Pancreas (tissue), 10 donors: ENCODE measurements at regions not wholly inside any gene's neighbourhood (a gene's known extent, or its start where the extent isn't known, plus 50 kb on each side); places are given as distances from the start of the nearest gene placed in this dataset.

Experiments used
- ATAC-seq, 4 donors: fragments of 200-7000 bp; cut with Tn5 transposase; one replicate each; pipeline versions ENCODE4 v1.8.0 to v1.9.1; 2020; ENCODE audit warnings: mild to moderate bottlenecking in 4 of 4, moderate library complexity in 4 of 4
- DNase-seq, 6 donors: peaks; one replicate each; pipeline ENCODE4 v3.0.0-alpha.2; 2020
- FAIRE-seq: peaks from 2 replicates; lab custom pipeline; 2012; peaks lifted over from hg19 to GRCh38; lab: Jason Lieb, UNC
- H3K27ac ChIP-seq, 4 donors: fragments of 200-600 bp; sonication (generic); 1 replicate in 3 of 4; 2 replicates in 1 of 4; pipeline versions ENCODE4 v1.5.0 to v1.8.0; 2020
- H3K27me3 ChIP-seq, 4 donors: fragments of 200-600 bp; one replicate each; pipeline ENCODE4 v1.8.0; 2021
- H3K36me3 ChIP-seq, 3 donors: fragments of 200-600 bp; sonication (generic) in 1 of 3; one replicate each; pipeline versions ENCODE4 v1.5.0 to v1.8.0; 2020 to 2021
- H3K4me1 ChIP-seq, 3 donors: fragments of 200-600 bp; one replicate each; pipeline ENCODE4 v1.8.0; 2021
- H3K4me3 ChIP-seq, 4 donors: fragments of 200-600 bp; sonication (generic) in 2 of 4; one replicate each; pipeline versions ENCODE4 v1.5.0 to v1.8.0; 2020 to 2021
- H3K9me3 ChIP-seq, 4 donors: fragments of 200-600 bp; one replicate each; pipeline ENCODE4 v1.8.0; 2021
- WGBS, 2 donors: extraction: QIAGEN DNeasy Blood & Tissue Kit; methylation state at CpG; one replicate each; pipeline ENCODE4 v1.1.7; 2013; 5-methylcytosine and 5-hydroxymethylcytosine counted together
- intact Hi-C, 3 donors: fragments of 100-400 bp; cut with DNase I; formaldehyde crosslinking; loops; one replicate each; pipeline versions ENCODE4 v1.11.1 to v1.14.2; 2022
- TF ChIP-seq, protein P1 (sequence below), 4 donors: fragments of 200-600 bp; sonication (generic) in 3 of 4; IDR thresholded peaks; one replicate each; pipeline versions ENCODE4 v1.5.0 to v1.8.0; 2021; ENCODE audit warnings: antibody characterized with exemption in 4 of 4
- donor health status: healthy with polysubstance abuse.
- donor health status: DM: no; HTN: no; CAD: no; lungs with moderate emphysema.
- donor health status: DM: no; HTN: no; CAD: no.
- donor health status: control.
- donor health status: control.
- donor health status: Bipolar disorder and iron deficiency.
- donor health status: DM: yes; HTN: yes; CAD: no.
- donor health status: DM: no; HTN: no; CAD: no.
- donor health status: DM: no; HTN: no; CAD: no.
- donor health status: DM: yes; HTN: yes; CAD: no.

DNA sequence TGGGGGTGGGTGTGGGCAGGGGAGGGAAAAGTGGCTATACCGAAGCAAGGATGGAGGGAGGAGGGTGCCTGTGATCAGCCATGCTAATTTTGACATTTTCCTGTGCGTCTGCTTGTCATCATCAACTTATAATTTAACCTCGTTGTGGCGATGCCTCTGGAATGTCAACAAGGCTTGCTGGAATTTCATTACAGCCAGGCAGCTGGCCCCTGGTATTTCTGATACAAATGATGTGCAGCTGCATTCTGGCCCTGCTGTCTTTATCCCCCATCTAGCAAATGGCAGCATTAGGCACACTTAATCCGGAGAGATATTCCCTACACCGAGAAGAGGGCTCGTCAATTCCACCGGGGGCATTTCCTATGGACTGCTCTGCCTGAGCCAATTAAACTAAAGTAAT lies 278.3 kb upstream of the CCL2 start:
- TF ChIP-seq, protein P1, sequence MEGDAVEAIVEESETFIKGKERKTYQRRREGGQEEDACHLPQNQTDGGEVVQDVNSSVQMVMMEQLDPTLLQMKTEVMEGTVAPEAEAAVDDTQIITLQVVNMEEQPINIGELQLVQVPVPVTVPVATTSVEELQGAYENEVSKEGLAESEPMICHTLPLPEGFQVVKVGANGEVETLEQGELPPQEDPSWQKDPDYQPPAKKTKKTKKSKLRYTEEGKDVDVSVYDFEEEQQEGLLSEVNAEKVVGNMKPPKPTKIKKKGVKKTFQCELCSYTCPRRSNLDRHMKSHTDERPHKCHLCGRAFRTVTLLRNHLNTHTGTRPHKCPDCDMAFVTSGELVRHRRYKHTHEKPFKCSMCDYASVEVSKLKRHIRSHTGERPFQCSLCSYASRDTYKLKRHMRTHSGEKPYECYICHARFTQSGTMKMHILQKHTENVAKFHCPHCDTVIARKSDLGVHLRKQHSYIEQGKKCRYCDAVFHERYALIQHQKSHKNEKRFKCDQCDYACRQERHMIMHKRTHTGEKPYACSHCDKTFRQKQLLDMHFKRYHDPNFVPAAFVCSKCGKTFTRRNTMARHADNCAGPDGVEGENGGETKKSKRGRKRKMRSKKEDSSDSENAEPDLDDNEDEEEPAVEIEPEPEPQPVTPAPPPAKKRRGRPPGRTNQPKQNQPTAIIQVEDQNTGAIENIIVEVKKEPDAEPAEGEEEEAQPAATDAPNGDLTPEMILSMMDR (IDR thresholded peaks at IDR 0.05): no peak
- no peak for DNase-seq
- Histone ChIP-seq H3K4me3 (no peak overlapping the region), H3K27me3 (no peaks in the 10 kb centered on the region), H3K9me3 (no peaks in the 10 kb centered on the region), H3K36me3 (no peaks in the 10 kb centered on the region), H3K4me1 (no peaks in the 10 kb centered on the region), H3K27ac (no peak overlapping the region)
- intact Hi-C loops: no loop called here
- ATAC-seq: no peak
- FAIRE-seq: no peak
- 38 to 46% methylated on average over 8 of the region's 8 CpGs for WGBS, 2 donors

DNA sequence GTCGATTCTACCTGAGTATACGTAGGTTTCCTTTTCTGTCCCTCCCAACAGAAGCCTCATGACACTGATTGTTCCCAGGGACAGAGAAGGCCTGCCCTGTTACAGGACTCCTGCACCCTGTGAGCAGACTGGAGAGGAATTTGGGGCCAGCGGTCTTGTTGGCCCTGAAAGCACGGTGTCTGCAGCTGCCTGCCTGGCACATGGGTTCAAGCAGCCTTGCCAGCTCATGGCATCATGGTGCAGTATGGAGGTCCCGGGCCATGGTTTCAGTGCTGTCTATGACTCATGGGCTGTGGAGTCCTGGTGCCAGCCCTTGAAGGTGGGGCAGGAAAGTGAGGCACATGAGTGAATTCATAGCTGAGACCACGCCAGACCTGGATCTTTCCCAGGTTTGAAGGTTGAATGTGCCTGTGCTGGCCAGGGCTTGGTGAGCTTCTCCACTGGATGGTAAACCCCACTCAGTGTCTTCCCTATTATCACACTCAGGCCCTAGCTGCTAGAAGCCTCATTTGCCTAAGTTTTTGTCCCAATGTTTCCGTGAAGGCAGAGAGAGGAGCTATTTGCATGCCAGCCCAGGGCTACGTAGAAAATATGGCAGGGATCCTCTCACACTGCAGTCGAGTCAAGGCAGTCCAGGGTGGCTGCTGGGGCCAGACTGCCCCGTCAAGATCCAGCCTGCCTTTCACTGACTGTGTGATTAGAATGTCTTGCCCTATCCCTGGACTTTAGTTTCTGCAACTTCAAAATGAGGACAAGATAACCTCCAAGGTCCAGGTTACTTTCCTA lies 277.2 kb upstream of the CCL2 start:
- no peak for FAIRE-seq
- DNase-seq: no peak
- H3K27ac ChIP-seq: no peak overlapping the region
- H3K36me3 ChIP-seq: no peaks in the 10 kb centered on the region
- H3K4me3 ChIP-seq: no peak overlapping the region
- H3K27me3 ChIP-seq: no peaks in the 10 kb centered on the region
- intact Hi-C loops: no loop called here
- H3K9me3 ChIP-seq: no peaks in the 10 kb centered on the region
- 69 to 74% methylated on average over 10 of the region's 10 CpGs for WGBS, 2 donors
- no peak for ATAC-seq
- TF ChIP-seq, protein P1 (IDR thresholded peaks at IDR 0.05): no peak
- no peaks in the 10 kb centered on the region for H3K4me1 ChIP-seq

DNA sequence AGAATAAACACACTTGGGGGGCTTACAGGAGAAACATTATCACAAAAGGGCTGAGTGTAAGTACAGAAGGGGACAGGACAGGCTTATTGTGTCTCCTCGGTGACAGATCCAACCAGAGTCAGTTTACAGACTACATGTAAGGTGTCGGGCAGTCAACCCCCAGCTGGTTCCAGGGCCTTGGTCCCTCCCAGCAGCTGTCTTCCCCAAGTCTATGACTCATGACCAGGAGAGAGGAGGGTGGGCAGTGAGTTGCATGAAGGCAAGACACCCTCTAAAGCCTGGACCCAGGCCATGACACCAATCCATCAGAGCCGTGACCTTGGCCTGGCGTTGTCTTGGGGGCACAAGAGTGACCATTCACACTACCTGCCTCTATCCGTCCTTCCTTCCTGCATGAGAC lies 276.2 kb upstream of the CCL2 start:
- H3K36me3 ChIP-seq: no peaks in the 10 kb centered on the region
- no peak overlapping the region for H3K4me3 ChIP-seq
- no peak for ATAC-seq
- H3K9me3 ChIP-seq: no peaks in the 10 kb centered on the region
- no peak for FAIRE-seq
- no peaks in the 10 kb centered on the region for H3K27me3 ChIP-seq
- DNase-seq: no peak
- TF ChIP-seq, protein P1 (IDR thresholded peaks at IDR 0.05): no peak
- H3K4me1 ChIP-seq: no peaks in the 10 kb centered on the region
- H3K27ac ChIP-seq: no peak overlapping the region
- WGBS, 2 donors: 76 to 84% methylated on average over 5 of the region's 5 CpGs
- intact Hi-C loops: no loop called here

DNA sequence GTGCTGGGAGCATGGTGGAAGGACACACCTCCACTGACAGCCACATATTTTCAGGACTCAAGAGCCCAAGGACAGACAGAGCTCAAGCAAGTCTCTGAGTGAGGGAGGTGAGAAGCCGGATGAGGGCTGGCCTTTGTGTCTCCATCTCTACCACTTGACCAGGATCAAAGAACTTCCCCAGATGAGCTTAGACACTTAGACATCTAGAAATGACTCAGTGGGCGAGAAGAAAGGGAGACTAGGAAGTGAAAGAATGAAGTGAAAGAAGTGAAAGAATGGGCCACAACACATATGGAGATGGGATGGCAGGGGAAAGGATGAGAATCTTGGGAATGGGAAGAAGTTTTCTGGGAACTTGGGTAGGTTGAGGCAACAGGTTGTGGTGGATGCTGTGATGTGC lies 274.9 kb upstream of the CCL2 start:
- Histone ChIP-seq H3K4me1 (no peaks in the 10 kb centered on the region), H3K27ac (no peak overlapping the region), H3K36me3 (no peaks in the 10 kb centered on the region), H3K9me3 (no peaks in the 10 kb centered on the region), H3K4me3 (no peak overlapping the region), H3K27me3 (no peaks in the 10 kb centered on the region)
- no peak for DNase-seq
- no peak for FAIRE-seq
- TF ChIP-seq, protein P1 (IDR thresholded peaks at IDR 0.05): no peak
- WGBS, 2 donors: 65 to 87% methylated on average over 2 of the region's 2 CpGs
- no peak for ATAC-seq
- intact Hi-C loops: no loop called here
